Endothelial cell of umbilical vein (primary cell): ENCODE measurements at regions not wholly inside any gene's neighbourhood (a gene's known extent, or its start where the extent isn't known, plus 50 kb on each side); places are given as distances from the start of the nearest gene placed in this dataset.
"Not testable (repeated sequence)": the region's sequence is repeated elsewhere in the genome, so short reads cannot be mapped to it uniquely, and the experiment has no call there.

Experiments
- BruUV-seq: library from RNA; stranded (reverse); fragments of 400-500 nt; replicated peaks from 2 replicates; lab custom pipeline; 2021; lab: Mats Ljungman, UMichigan
- CTCF ChIA-PET: fragments of 300-600, 350-600 bp; sonication (Branson Sonifier 250); formaldehyde crosslinking; loops from one replicate; lab custom pipeline; 2021; ENCODE audit warnings: antibody characterized with exemption, inconsistent platforms; lab: Charles Lee
- POLR2A ChIA-PET: fragments of 300-600, 350-600 bp; sonication (Branson Sonifier 250); formaldehyde crosslinking; loops from one replicate; lab custom pipeline; 2021; ENCODE audit warnings: antibody characterized with exemption, inconsistent platforms; lab: Charles Lee
- DNase-seq: peaks from one replicate; pipeline ENCODE4 v3.0.0-alpha.2; 2011; ENCODE audit warnings: low read depth, low spot score
- FAIRE-seq: peaks from 2 replicates; lab custom pipeline; 2011; peaks lifted over from hg19 to GRCh38; lab: Jason Lieb, UNC
- H2AFZ ChIP-seq: 2 replicates; pipeline ENCODE4 v1.6.0; 2012; ENCODE audit warnings: low read depth, low read length, control low read depth, inconsistent platforms
- H3K27ac ChIP-seq: 2 replicates; pipeline ENCODE4 v1.5.1; 2011; ENCODE audit warnings: low read depth, mild to moderate bottlenecking, control low read depth, low read length, moderate library complexity; ENCODE audit not compliant: insufficient read depth
- H3K27me3 ChIP-seq, 2 experiments: 2 replicates each; pipeline versions ENCODE4 v1.6.0 to v1.6.1; 2011; ENCODE audit warnings: low read length in 2 of 2, mixed read lengths in 1 of 2; ENCODE audit not compliant: control insufficient read depth in 2 of 2, insufficient read depth in 2 of 2
- H3K36me3 ChIP-seq, 2 experiments: 2 replicates in 1 of 2; 3 replicates in 1 of 2; pipeline ENCODE4 v1.5.1; 2011; ENCODE audit warnings: low read length in 2 of 2, mild to moderate bottlenecking in 1 of 2, moderate library complexity in 1 of 2; ENCODE audit not compliant: control insufficient read depth in 2 of 2, insufficient read depth in 2 of 2; ENCODE audit errors: extremely low read depth in 1 of 2
- H3K4me1 ChIP-seq: 3 replicates; pipeline ENCODE4 v1.5.1; 2011; ENCODE audit warnings: mild to moderate bottlenecking, low read length; ENCODE audit not compliant: control insufficient read depth, insufficient read depth; ENCODE audit errors: extremely low read depth
- H3K4me2 ChIP-seq: 2 replicates; pipeline ENCODE4 v1.6.1; 2011; ENCODE audit warnings: low read length, control low read depth, mixed read lengths; ENCODE audit not compliant: insufficient read depth
- H3K4me3 ChIP-seq, 3 experiments: fragments of 200-600 bp in 1 of 3; sonication (generic), shearing (Covaris generic) in 1 of 3; replicated peaks in 1 of 3; 2 replicates each; pipeline ENCODE4 v1.5.1; 2011 to 2016; ENCODE audit warnings: control low read depth in 3 of 3, low read length in 3 of 3, mild to moderate bottlenecking in 2 of 3, inconsistent platforms in 1 of 3, low read depth in 1 of 3, moderate library complexity in 1 of 3; ENCODE audit not compliant: insufficient read depth in 1 of 3
- H3K79me2 ChIP-seq: 2 replicates; pipeline ENCODE4 v1.6.0; 2012; ENCODE audit warnings: low read length, inconsistent platforms; ENCODE audit not compliant: control insufficient read depth, insufficient read depth
- H3K9ac ChIP-seq: replicated peaks from 2 replicates; pipeline ENCODE3; 2011; ENCODE audit warnings: low read length, control low read depth; ENCODE audit not compliant: insufficient read depth; ENCODE audit errors: extremely low read depth
- H3K9me1 ChIP-seq: replicated peaks from 3 replicates; pipeline ENCODE4 v1.6.0; 2011; ENCODE audit warnings: mild to moderate bottlenecking, low read length; ENCODE audit not compliant: control insufficient read depth, insufficient read depth; ENCODE audit errors: extremely low read depth
- H3K9me3 ChIP-seq: replicated peaks from 2 replicates; pipeline ENCODE4 v1.5.1; 2012; ENCODE audit warnings: low read length, inconsistent platforms; ENCODE audit not compliant: control insufficient read depth, insufficient read depth
- H4K20me1 ChIP-seq: replicated peaks from 2 replicates; pipeline ENCODE3; 2011; ENCODE audit warnings: mild to moderate bottlenecking, low read length; ENCODE audit not compliant: control insufficient read depth, insufficient read depth; ENCODE audit errors: extremely low read depth
- EZH2 ChIP-seq: IDR thresholded peaks from 2 replicates; pipeline ENCODE4 v1.6.1; 2012; ENCODE audit warnings: borderline replicate concordance, low read depth, mild to moderate bottlenecking, moderate library complexity, low read length, inconsistent platforms; ENCODE audit not compliant: severe bottlenecking
- FOS ChIP-seq: IDR thresholded peaks from 2 replicates; pipeline ENCODE4 v1.6.1; 2011; ENCODE audit warnings: mild to moderate bottlenecking, low read length, moderate library complexity, borderline replicate concordance; ENCODE audit not compliant: insufficient read depth
- GATA2 ChIP-seq: IDR thresholded peaks from 2 replicates; pipeline ENCODE4 v1.7.0; 2011; ENCODE audit warnings: low read depth, mild to moderate bottlenecking, moderate library complexity, mixed read lengths, low read length; ENCODE audit not compliant: insufficient read length, insufficient read depth
- JUN ChIP-seq: IDR thresholded peaks from 2 replicates; pipeline ENCODE4 v1.6.1; 2011; ENCODE audit warnings: borderline replicate concordance, low read depth; ENCODE audit not compliant: insufficient read length, insufficient read depth
- MYC ChIP-seq: IDR thresholded peaks from one replicate; pipeline ENCODE4 v1.6.1; 2011; ENCODE audit warnings: mild to moderate bottlenecking, low read depth, low read length
- POLR2A ChIP-seq: IDR thresholded peaks from 2 replicates; pipeline ENCODE4 v1.6.1; 2012; ENCODE audit warnings: low read depth, mild to moderate bottlenecking, control low read depth, low read length
- POLR2AphosphoS5 ChIP-seq: IDR thresholded peaks from 2 replicates; pipeline ENCODE4 v1.6.1; 2012; ENCODE audit warnings: low read depth, mild to moderate bottlenecking, control low read depth, low read length, moderate library complexity; ENCODE audit not compliant: insufficient read depth
- dilution Hi-C: fragments of 300-500 bp; cut with MboI; formaldehyde crosslinking; loops from one replicate; pipeline ENCODE4 v1.15.0; 2019; ENCODE audit warnings: low sequenced_read_pairs; ENCODE audit not compliant: extremely low pct_ligation_motif_present
- intact Hi-C: fragments of 100-400 bp; cut with micrococcal nuclease; formaldehyde crosslinking; loops from one replicate; pipeline ENCODE4 v1.10.0; 2022
- TF ChIP-seq, protein P1 (sequence below), 2 donors: IDR thresholded peaks; 1 replicate in 1 of 2; 2 replicates in 1 of 2; pipeline ENCODE4 v1.5.1; 2011; ENCODE audit warnings: low read length in 2 of 2, mild to moderate bottlenecking in 2 of 2, moderate library complexity in 2 of 2, control low read depth in 1 of 2, inconsistent platforms in 1 of 2, low read depth in 1 of 2; ENCODE audit not compliant: insufficient read depth in 1 of 2; ENCODE audit errors: extremely low read depth in 1 of 2
- TF ChIP-seq, protein P2 (sequence below): IDR thresholded peaks from 2 replicates; pipeline ENCODE4 v1.6.1; 2011; ENCODE audit not compliant: insufficient read depth, insufficient read length

DNA sequence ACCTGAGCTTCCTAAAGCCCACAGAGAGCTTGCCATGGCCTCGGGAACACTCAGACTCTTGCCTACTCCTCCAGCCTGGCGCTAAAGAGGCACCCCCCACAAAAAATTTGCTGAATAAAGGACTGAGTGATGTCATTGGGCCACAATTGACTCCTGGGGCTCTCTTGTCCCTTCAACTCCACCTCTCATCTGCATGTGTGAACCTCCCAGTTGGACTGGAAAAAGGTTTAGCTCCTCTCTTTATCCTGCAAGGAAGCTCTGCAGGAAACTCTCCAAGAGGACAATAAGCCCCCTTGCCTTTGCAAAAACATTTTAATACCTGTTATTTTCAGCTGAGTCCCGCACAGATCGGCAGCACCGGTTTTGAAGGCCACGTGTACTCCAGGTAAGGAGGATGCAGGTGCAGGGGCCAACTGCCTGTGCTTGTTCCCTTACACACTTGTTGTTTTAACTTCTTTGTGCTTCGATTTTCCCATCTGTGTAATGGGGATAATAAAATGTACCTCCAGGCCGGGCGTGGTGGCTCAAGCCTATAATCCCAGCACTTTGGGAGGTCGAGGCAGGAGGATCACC is 107.3 kb downstream of the TFAP2C start:
- Histone ChIP-seq H3K36me3 (no peaks in the 10 kb centered on the region), H3K4me1 (no peaks in the 10 kb centered on the region), H3K27me3 (no peaks in the 10 kb centered on the region), H3K9me3 (no peaks in the 10 kb centered on the region), H4K20me1 (no peaks in the 10 kb centered on the region), H3K79me2 (no peaks in the 10 kb centered on the region), H3K9ac (no peak overlapping the region), H2AFZ (no peak overlapping the region), H3K27ac (no peak overlapping the region), H3K4me3 (no peak overlapping the region), H3K9me1 (no peaks in the 10 kb centered on the region), H3K4me2 (no peak overlapping the region)
- intact Hi-C loops (no loop called here), dilution Hi-C loops (no loop called here)
- BruUV-seq = no TSS peak
- CTCF ChIA-PET = no interaction called here
- FAIRE-seq (no peak), DNase-seq (no peak)
- TF ChIP-seq JUN (no peak), FOS (no peak), POLR2A (no peak), POLR2AphosphoS5 (no peak), MYC (no peak), EZH2 (no peak), GATA2 (no peak)
- TF ChIP-seq, protein P1, sequence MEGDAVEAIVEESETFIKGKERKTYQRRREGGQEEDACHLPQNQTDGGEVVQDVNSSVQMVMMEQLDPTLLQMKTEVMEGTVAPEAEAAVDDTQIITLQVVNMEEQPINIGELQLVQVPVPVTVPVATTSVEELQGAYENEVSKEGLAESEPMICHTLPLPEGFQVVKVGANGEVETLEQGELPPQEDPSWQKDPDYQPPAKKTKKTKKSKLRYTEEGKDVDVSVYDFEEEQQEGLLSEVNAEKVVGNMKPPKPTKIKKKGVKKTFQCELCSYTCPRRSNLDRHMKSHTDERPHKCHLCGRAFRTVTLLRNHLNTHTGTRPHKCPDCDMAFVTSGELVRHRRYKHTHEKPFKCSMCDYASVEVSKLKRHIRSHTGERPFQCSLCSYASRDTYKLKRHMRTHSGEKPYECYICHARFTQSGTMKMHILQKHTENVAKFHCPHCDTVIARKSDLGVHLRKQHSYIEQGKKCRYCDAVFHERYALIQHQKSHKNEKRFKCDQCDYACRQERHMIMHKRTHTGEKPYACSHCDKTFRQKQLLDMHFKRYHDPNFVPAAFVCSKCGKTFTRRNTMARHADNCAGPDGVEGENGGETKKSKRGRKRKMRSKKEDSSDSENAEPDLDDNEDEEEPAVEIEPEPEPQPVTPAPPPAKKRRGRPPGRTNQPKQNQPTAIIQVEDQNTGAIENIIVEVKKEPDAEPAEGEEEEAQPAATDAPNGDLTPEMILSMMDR (IDR thresholded peaks at IDR 0.05; ENCODE audit: extremely low read depth in 1 of 2, insufficient read depth in 1 of 2, low read depth in 1 of 2, low read length in 2 of 2) = no peak
- TF ChIP-seq, protein P2, sequence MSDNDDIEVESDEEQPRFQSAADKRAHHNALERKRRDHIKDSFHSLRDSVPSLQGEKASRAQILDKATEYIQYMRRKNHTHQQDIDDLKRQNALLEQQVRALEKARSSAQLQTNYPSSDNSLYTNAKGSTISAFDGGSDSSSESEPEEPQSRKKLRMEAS = no peak
- POLR2A ChIA-PET = no interaction called here

DNA sequence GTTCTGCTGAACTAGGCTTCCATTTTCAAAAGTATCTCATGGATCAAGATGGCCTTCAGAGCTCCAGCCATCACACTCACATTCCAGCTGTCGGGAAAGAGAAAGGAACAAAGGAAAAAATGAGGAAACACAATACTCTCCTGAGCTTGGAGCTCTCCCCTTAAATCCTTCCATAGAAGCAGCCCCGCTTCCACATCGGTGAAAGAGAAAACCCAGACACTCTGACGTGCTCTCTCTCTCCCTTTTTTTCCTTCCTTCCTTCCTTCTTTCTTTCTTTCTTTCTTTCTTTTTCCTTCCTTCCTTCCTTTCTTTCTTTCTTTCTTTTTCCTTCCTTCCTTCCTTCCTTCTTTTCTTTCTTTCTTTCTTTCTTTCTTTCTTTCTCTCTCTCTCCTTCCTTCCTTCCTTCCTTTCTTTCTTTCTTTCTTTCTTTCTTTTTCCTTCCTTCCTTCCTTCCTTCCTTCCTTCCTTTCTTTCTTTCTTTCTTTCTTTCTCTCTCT is 115.3 kb downstream of the TFAP2C start:
- H3K4me3 ChIP-seq, CTCF ChIA-PET, H4K20me1 ChIP-seq, H3K79me2 ChIP-seq, H3K9ac ChIP-seq, DNase-seq, H3K36me3 ChIP-seq, H3K27ac ChIP-seq, H2AFZ ChIP-seq, H3K4me2 ChIP-seq, H3K4me1 ChIP-seq, dilution Hi-C loops, H3K9me3 ChIP-seq, FAIRE-seq, intact Hi-C loops, H3K9me1 ChIP-seq, H3K27me3 ChIP-seq, POLR2A ChIA-PET, BruUV-seq: not testable (repeated sequence)
